HCT116 (cell line): ENCODE measurements at regions not wholly inside any gene's neighbourhood (a gene's known extent, or its start where the extent isn't known, plus 50 kb on each side); places are given as distances from the start of the nearest gene placed in this dataset.

Source experiments
- ATAC-seq: fragments of 200-7000 bp; cut with Tn5 transposase; 2 replicates; pipeline ENCODE4 v1.9.1; 2020; ENCODE audit warnings: mild to moderate bottlenecking, moderate library complexity
- BruUV-seq: library from RNA; stranded (reverse); fragments of 400-500 nt; replicated peaks from 2 replicates; lab custom pipeline; 2021; lab: Mats Ljungman, UMichigan
- CTCF ChIA-PET: fragments of 300-600 bp; sonication (Branson Sonifier 250); formaldehyde crosslinking; loops from one replicate; lab custom pipeline; 2021; ENCODE audit warnings: antibody characterized with exemption; lab: Charles Lee
- POLR2A ChIA-PET: fragments of 300-600, 350-600 bp; sonication (Branson Sonifier 250); formaldehyde crosslinking; loops from one replicate; lab custom pipeline; 2021; ENCODE audit warnings: antibody characterized with exemption; lab: Charles Lee
- RAD21 ChIA-PET, 2 experiments: fragments of 300-600 bp; sonication (Branson Sonifier 250); formaldehyde crosslinking; loops; one replicate each; lab custom pipeline; 2023; ENCODE audit warnings: low total read pairs in 2 of 2; ENCODE audit not compliant: uncharacterized antibody in 2 of 2, unreplicated experiment in 2 of 2, low non-redundant PET in 1 of 2; lab: Charles Lee
- DNase-seq: peaks from one replicate; pipeline ENCODE4 v3.0.0-alpha.2; 2010; ENCODE audit warnings: low read depth, low spot score
- H2AFZ ChIP-seq: fragments of 200-600 bp; shearing (Covaris generic), sonication (generic); 2 replicates; pipeline ENCODE4 v1.6.1; 2017; ENCODE audit warnings: low read depth, mixed run types, mixed read lengths, antibody characterized with exemption, low read length; ENCODE audit not compliant: poor library complexity, severe bottlenecking
- H3K27ac ChIP-seq: 2 replicates; pipeline ENCODE4 v1.5.1; 2012; ENCODE audit warnings: low read depth, low read length
- H3K27me3 ChIP-seq: fragments of 200-600 bp; sonication (generic); 2 replicates; pipeline ENCODE4 v1.6.1; 2016; ENCODE audit warnings: mixed run types, low read length, mixed read lengths; ENCODE audit not compliant: insufficient read depth
- H3K36me3 ChIP-seq, 2 experiments: fragments of 200-500 bp in 1 of 2; fragments of 200-600 bp in 1 of 2; sonication (Bioruptor generic) in 1 of 2; sonication (generic) in 1 of 2; 2 replicates each; pipeline versions ENCODE4 v1.5.1 to v1.6.1; 2014 to 2016; ENCODE audit warnings: low read length in 2 of 2, inconsistent platforms in 1 of 2, mixed read lengths in 1 of 2, mixed run types in 1 of 2; ENCODE audit not compliant: insufficient read depth in 2 of 2, control insufficient read depth in 1 of 2
- H3K4me1 ChIP-seq, 2 experiments: fragments of 200-600 bp in 1 of 2; sonication (generic) in 1 of 2; 2 replicates each; pipeline versions ENCODE4 v1.5.1 to v1.6.1; 2012 to 2017; ENCODE audit warnings: low read length in 2 of 2, inconsistent platforms in 1 of 2, mild to moderate bottlenecking in 1 of 2, mixed read lengths in 1 of 2, mixed run types in 1 of 2, moderate library complexity in 1 of 2; ENCODE audit not compliant: insufficient read depth in 2 of 2, control insufficient read depth in 1 of 2
- H3K4me2 ChIP-seq: fragments of 200-600 bp; sonication (generic); 2 replicates; pipeline ENCODE4 v1.6.1; 2017; ENCODE audit warnings: mixed run types, low read length, mixed read lengths
- H3K4me3 ChIP-seq, 2 experiments: fragments of 200-600 bp in 1 of 2; sonication (generic) in 1 of 2; replicated peaks in 1 of 2; 2 replicates each; pipeline ENCODE4 v1.5.1; 2011 to 2016; ENCODE audit warnings: low read length in 2 of 2, control low read depth in 1 of 2, low read depth in 1 of 2, mild to moderate bottlenecking in 1 of 2, mixed read lengths in 1 of 2, mixed run types in 1 of 2
- H3K79me2 ChIP-seq: fragments of 200-600 bp; sonication (generic); 2 replicates; pipeline ENCODE4 v1.6.1; 2017; ENCODE audit warnings: mild to moderate bottlenecking, mixed run types, low read length, moderate library complexity, mixed read lengths; ENCODE audit not compliant: insufficient read depth
- H3K9ac ChIP-seq: fragments of 200-600 bp; sonication (generic); 2 replicates; pipeline ENCODE4 v1.6.1; 2016; ENCODE audit warnings: low read length, mixed read lengths
- H3K9me2 ChIP-seq: fragments of 200-600 bp; sonication (generic), shearing (Covaris generic); 2 replicates; pipeline ENCODE4 v1.6.1; 2017; ENCODE audit warnings: mixed run types, mild to moderate bottlenecking, moderate library complexity; ENCODE audit not compliant: insufficient read depth
- H3K9me3 ChIP-seq, 2 experiments: fragments of 200-500 bp in 1 of 2; fragments of 200-600 bp in 1 of 2; sonication (Bioruptor generic) in 1 of 2; sonication (generic) in 1 of 2; 2 replicates each; pipeline ENCODE4 v1.6.1; 2014 to 2017; ENCODE audit warnings: low read length in 2 of 2, mixed read lengths in 2 of 2, inconsistent platforms in 1 of 2, low read depth in 1 of 2, mild to moderate bottlenecking in 1 of 2, mixed run types in 1 of 2, moderate library complexity in 1 of 2; ENCODE audit not compliant: control insufficient read depth in 1 of 2, insufficient read depth in 1 of 2
- H4K20me1 ChIP-seq: fragments of 200-600 bp; sonication (generic), shearing (Covaris generic); 2 replicates; pipeline ENCODE4 v1.6.1; 2017; ENCODE audit warnings: mixed run types, mild to moderate bottlenecking, moderate library complexity; ENCODE audit not compliant: insufficient read depth
- CBX3 ChIP-seq: IDR thresholded peaks from 2 replicates; pipeline ENCODE4 v1.6.1; 2012; ENCODE audit warnings: low read depth
- CEBPB ChIP-seq: IDR thresholded peaks from 2 replicates; pipeline ENCODE4 v1.6.1; 2012; ENCODE audit warnings: low read depth
- EGR1 ChIP-seq: IDR thresholded peaks from 2 replicates; pipeline ENCODE4 v1.6.1; 2012; ENCODE audit warnings: low read depth
- ELF1 ChIP-seq: IDR thresholded peaks from 2 replicates; pipeline ENCODE4 v1.6.1; 2012; ENCODE audit warnings: low read depth, borderline replicate concordance
- EZH2 ChIP-seq: fragments of 200-600 bp; sonication (generic); IDR thresholded peaks from 2 replicates; pipeline ENCODE4 v1.6.1; 2017; ENCODE audit warnings: antibody characterized with exemption, mixed run types
- EZH2phosphoT487 ChIP-seq: fragments of 200-600 bp; IDR thresholded peaks from 2 replicates; pipeline ENCODE4 v1.6.1; 2018; ENCODE audit warnings: antibody characterized with exemption, borderline replicate concordance
- FOSL1 ChIP-seq: IDR thresholded peaks from 2 replicates; pipeline ENCODE4 v1.6.1; 2012; ENCODE audit warnings: low read depth
- POLR2A ChIP-seq: IDR thresholded peaks from 2 replicates; pipeline ENCODE4 v1.7.0; 2011; ENCODE audit warnings: borderline replicate concordance; ENCODE audit not compliant: insufficient read depth, insufficient read length; ENCODE audit errors: extremely low read depth
- POLR2AphosphoS5 ChIP-seq: IDR thresholded peaks from 2 replicates; pipeline ENCODE4 v1.6.1; 2011; ENCODE audit warnings: mild to moderate bottlenecking, low read depth, low read length, moderate library complexity
- RAD21 ChIP-seq: IDR thresholded peaks from 2 replicates; pipeline ENCODE4 v1.6.1; 2012; ENCODE audit warnings: low read depth, mild to moderate bottlenecking
- SIN3A ChIP-seq: IDR thresholded peaks from 2 replicates; pipeline ENCODE4 v1.6.1; 2012; ENCODE audit warnings: low read depth
- SP1 ChIP-seq: IDR thresholded peaks from 2 replicates; pipeline ENCODE4 v1.6.1; 2012; ENCODE audit warnings: low read depth
- SRF ChIP-seq: IDR thresholded peaks from 2 replicates; pipeline ENCODE4 v1.6.1; 2012; ENCODE audit warnings: low read depth
- TCF7L2 ChIP-seq: IDR thresholded peaks from 2 replicates; pipeline ENCODE4 v1.7.0; 2011; ENCODE audit warnings: borderline replicate concordance, inconsistent platforms; ENCODE audit not compliant: insufficient read depth, insufficient read length; ENCODE audit errors: extremely low read depth
- YY1 ChIP-seq: IDR thresholded peaks from 2 replicates; pipeline ENCODE4 v1.6.1; 2011; ENCODE audit warnings: low read length, low read depth, moderate library complexity, mild to moderate bottlenecking; ENCODE audit not compliant: insufficient replicate concordance; ENCODE audit errors: extremely low read depth
- intact Hi-C: fragments of 100-400 bp; cut with micrococcal nuclease; formaldehyde crosslinking; loops from 2 replicates; pipeline ENCODE4 v1.10.0; 2022
- TF ChIP-seq, protein P1 (sequence below), 3 experiments: fragments of 200-600 bp in 1 of 3; sonication (generic) in 1 of 3; IDR thresholded peaks in 2 of 3; conservative IDR thresholded peaks in 1 of 3; 2 replicates each; pipeline ENCODE4 v1.5.1; 2012 to 2017; ENCODE audit warnings: low read depth in 2 of 3, low read length in 2 of 3, antibody characterized with exemption in 1 of 3, borderline replicate concordance in 1 of 3, control low read depth in 1 of 3, mild to moderate bottlenecking in 1 of 3, mixed read lengths in 1 of 3, mixed run types in 1 of 3, moderate library complexity in 1 of 3; ENCODE audit not compliant: insufficient read depth in 1 of 3
- TF ChIP-seq, protein P2 (sequence below): IDR thresholded peaks from 2 replicates; pipeline ENCODE4 v1.6.1; 2012; ENCODE audit warnings: low read depth
- TF ChIP-seq, protein P3 (sequence below): IDR thresholded peaks from 2 replicates; pipeline ENCODE4 v1.6.1; 2011; ENCODE audit warnings: mild to moderate bottlenecking, low read length, moderate library complexity; ENCODE audit not compliant: insufficient replicate concordance; ENCODE audit errors: extremely low read depth
- TF ChIP-seq, protein P4 (sequence below): IDR thresholded peaks from 2 replicates; pipeline ENCODE4 v1.6.1; 2012

DNA sequence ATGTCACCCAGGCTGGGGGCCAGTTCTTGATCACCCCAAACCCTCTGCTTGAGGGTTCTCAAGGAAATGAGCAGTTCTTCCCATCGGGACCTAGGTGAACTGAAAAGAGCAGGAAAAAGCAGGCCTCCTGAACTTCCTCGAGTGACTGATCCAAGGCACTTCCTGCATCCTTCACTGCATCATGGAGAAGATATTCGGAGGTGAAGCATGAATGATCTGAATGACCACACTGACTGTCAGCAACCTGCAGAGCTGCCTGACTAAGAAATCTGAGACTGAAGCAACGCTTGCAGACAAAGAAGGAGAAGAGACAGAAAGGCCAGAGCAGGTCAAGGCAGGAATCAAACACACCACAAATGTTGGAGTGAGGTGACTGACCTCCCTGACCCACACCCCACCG lies 420.2 kb downstream of the AGTPBP1 start:
- CTCF ChIA-PET = no interaction called here
- no peak for DNase-seq
- POLR2A ChIA-PET = no interaction called here
- no peaks in the 10 kb centered on the region for H3K4me1 ChIP-seq
- H3K4me3 ChIP-seq = no peak overlapping the region
- no peaks in the 10 kb centered on the region for H4K20me1 ChIP-seq
- TF ChIP-seq, protein P1, sequence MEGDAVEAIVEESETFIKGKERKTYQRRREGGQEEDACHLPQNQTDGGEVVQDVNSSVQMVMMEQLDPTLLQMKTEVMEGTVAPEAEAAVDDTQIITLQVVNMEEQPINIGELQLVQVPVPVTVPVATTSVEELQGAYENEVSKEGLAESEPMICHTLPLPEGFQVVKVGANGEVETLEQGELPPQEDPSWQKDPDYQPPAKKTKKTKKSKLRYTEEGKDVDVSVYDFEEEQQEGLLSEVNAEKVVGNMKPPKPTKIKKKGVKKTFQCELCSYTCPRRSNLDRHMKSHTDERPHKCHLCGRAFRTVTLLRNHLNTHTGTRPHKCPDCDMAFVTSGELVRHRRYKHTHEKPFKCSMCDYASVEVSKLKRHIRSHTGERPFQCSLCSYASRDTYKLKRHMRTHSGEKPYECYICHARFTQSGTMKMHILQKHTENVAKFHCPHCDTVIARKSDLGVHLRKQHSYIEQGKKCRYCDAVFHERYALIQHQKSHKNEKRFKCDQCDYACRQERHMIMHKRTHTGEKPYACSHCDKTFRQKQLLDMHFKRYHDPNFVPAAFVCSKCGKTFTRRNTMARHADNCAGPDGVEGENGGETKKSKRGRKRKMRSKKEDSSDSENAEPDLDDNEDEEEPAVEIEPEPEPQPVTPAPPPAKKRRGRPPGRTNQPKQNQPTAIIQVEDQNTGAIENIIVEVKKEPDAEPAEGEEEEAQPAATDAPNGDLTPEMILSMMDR (IDR thresholded peaks at IDR 0.05 in 2 of 3, conservative IDR thresholded peaks at IDR 0.05 in 1 of 3; ENCODE audit: borderline replicate concordance in 1 of 3, insufficient read depth in 1 of 3, low read depth in 2 of 3, low read length in 2 of 3) = no peak
- TF ChIP-seq, protein P2, sequence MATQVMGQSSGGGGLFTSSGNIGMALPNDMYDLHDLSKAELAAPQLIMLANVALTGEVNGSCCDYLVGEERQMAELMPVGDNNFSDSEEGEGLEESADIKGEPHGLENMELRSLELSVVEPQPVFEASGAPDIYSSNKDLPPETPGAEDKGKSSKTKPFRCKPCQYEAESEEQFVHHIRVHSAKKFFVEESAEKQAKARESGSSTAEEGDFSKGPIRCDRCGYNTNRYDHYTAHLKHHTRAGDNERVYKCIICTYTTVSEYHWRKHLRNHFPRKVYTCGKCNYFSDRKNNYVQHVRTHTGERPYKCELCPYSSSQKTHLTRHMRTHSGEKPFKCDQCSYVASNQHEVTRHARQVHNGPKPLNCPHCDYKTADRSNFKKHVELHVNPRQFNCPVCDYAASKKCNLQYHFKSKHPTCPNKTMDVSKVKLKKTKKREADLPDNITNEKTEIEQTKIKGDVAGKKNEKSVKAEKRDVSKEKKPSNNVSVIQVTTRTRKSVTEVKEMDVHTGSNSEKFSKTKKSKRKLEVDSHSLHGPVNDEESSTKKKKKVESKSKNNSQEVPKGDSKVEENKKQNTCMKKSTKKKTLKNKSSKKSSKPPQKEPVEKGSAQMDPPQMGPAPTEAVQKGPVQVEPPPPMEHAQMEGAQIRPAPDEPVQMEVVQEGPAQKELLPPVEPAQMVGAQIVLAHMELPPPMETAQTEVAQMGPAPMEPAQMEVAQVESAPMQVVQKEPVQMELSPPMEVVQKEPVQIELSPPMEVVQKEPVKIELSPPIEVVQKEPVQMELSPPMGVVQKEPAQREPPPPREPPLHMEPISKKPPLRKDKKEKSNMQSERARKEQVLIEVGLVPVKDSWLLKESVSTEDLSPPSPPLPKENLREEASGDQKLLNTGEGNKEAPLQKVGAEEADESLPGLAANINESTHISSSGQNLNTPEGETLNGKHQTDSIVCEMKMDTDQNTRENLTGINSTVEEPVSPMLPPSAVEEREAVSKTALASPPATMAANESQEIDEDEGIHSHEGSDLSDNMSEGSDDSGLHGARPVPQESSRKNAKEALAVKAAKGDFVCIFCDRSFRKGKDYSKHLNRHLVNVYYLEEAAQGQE = no peak
- TF ChIP-seq, protein P3, sequence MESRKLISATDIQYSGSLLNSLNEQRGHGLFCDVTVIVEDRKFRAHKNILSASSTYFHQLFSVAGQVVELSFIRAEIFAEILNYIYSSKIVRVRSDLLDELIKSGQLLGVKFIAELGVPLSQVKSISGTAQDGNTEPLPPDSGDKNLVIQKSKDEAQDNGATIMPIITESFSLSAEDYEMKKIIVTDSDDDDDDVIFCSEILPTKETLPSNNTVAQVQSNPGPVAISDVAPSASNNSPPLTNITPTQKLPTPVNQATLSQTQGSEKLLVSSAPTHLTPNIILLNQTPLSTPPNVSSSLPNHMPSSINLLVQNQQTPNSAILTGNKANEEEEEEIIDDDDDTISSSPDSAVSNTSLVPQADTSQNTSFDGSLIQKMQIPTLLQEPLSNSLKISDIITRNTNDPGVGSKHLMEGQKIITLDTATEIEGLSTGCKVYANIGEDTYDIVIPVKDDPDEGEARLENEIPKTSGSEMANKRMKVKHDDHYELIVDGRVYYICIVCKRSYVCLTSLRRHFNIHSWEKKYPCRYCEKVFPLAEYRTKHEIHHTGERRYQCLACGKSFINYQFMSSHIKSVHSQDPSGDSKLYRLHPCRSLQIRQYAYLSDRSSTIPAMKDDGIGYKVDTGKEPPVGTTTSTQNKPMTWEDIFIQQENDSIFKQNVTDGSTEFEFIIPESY = no peak
- TF ChIP-seq SIN3A (no peak), ELF1 (no peak), EZH2 (no peak), POLR2A (no peak), FOSL1 (no peak), CEBPB (no peak), CBX3 (no peak), TCF7L2 (no peak), SRF (no peak), RAD21 (no peak), SP1 (no peak), EGR1 (no peak), POLR2AphosphoS5 (no peak), EZH2phosphoT487 (no peak), YY1 (no peak)
- TF ChIP-seq, protein P4, sequence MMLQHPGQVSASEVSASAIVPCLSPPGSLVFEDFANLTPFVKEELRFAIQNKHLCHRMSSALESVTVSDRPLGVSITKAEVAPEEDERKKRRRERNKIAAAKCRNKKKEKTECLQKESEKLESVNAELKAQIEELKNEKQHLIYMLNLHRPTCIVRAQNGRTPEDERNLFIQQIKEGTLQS = no peak
- no peaks in the 10 kb centered on the region for H3K9me3 ChIP-seq
- H3K36me3 ChIP-seq = no peaks in the 10 kb centered on the region
- intact Hi-C loops = no loop called here
- no TSS peak for BruUV-seq
- no peak overlapping the region for H3K4me2 ChIP-seq
- H2AFZ ChIP-seq = no peak overlapping the region
- 0 out of 2 replicates have a peak, but pooled peaks cover 2% of the 10 kb centered on the region for H3K27me3 ChIP-seq
- RAD21 ChIA-PET = no interaction called here
- no peaks in the 10 kb centered on the region for H3K79me2 ChIP-seq
- H3K27ac ChIP-seq = no peak overlapping the region
- ATAC-seq = no peak
- no peaks in the 10 kb centered on the region for H3K9me2 ChIP-seq
- H3K9ac ChIP-seq = no peak overlapping the region
